Trophoblast cell (in vitro differentiated cells and primary cell): ENCODE measurements at regions not wholly inside any gene's neighbourhood (a gene's known extent, or its start where the extent isn't known, plus 50 kb on each side); places are given as distances from the start of the nearest gene placed in this dataset.

ENCODE experiments used
- DNase-seq, 2 donors: peaks; one replicate each; pipeline ENCODE4 v3.0.0-alpha.2; 2016
- H2AFZ ChIP-seq: 2 replicates; pipeline ENCODE4 v1.6.1; 2013; ENCODE audit warnings: low read length, moderate library complexity, mild to moderate bottlenecking; ENCODE audit not compliant: insufficient read depth, poor library complexity
- H2AK5ac ChIP-seq: 2 replicates; pipeline ENCODE4 v1.6.1; 2013; ENCODE audit warnings: mild to moderate bottlenecking, low read length
- H2BK120ac ChIP-seq: 2 replicates; pipeline ENCODE4 v1.6.1; 2013; ENCODE audit warnings: low read length, mild to moderate bottlenecking, moderate library complexity; ENCODE audit not compliant: insufficient read depth, poor library complexity
- H2BK12ac ChIP-seq: 2 replicates; pipeline ENCODE4 v1.6.1; 2013; ENCODE audit warnings: mild to moderate bottlenecking, low read length, moderate library complexity
- H2BK5ac ChIP-seq: 2 replicates; pipeline ENCODE4 v1.6.1; 2013; ENCODE audit warnings: low read length, low read depth, moderate library complexity, mild to moderate bottlenecking; ENCODE audit not compliant: poor library complexity
- H3K14ac ChIP-seq: 2 replicates; pipeline ENCODE4 v1.6.1; 2013; ENCODE audit warnings: mild to moderate bottlenecking, low read length
- H3K18ac ChIP-seq: 2 replicates; pipeline ENCODE4 v1.6.1; 2013; ENCODE audit warnings: mild to moderate bottlenecking, low read length
- H3K23ac ChIP-seq: 2 replicates; pipeline ENCODE4 v1.6.1; 2013; ENCODE audit warnings: low read length
- H3K27ac ChIP-seq: 2 replicates; pipeline ENCODE4 v1.5.1; 2013; ENCODE audit warnings: low read depth, mild to moderate bottlenecking, inconsistent platforms, low read length, moderate library complexity
- H3K27me3 ChIP-seq: 2 replicates; pipeline ENCODE4 v1.6.1; 2013; ENCODE audit warnings: inconsistent platforms, mild to moderate bottlenecking, low read length, moderate library complexity; ENCODE audit not compliant: insufficient read depth
- H3K36me3 ChIP-seq, 2 experiments: 1 replicate in 1 of 2; 2 replicates in 1 of 2; pipeline ENCODE4 v1.6.1; 2013; ENCODE audit warnings: low read length in 2 of 2, mild to moderate bottlenecking in 2 of 2, moderate library complexity in 1 of 2; ENCODE audit not compliant: insufficient read depth in 2 of 2, control insufficient read depth in 1 of 2
- H3K4ac ChIP-seq: 2 replicates; pipeline ENCODE4 v1.6.1; 2013; ENCODE audit warnings: low read depth, mild to moderate bottlenecking, low read length, moderate library complexity
- H3K4me1 ChIP-seq, 2 experiments: 1 replicate in 1 of 2; 2 replicates in 1 of 2; pipeline ENCODE4 v1.6.1; 2013; ENCODE audit warnings: low read length in 2 of 2, mild to moderate bottlenecking in 2 of 2, moderate library complexity in 1 of 2; ENCODE audit not compliant: insufficient read depth in 2 of 2, control insufficient read depth in 1 of 2
- H3K4me2 ChIP-seq: 2 replicates; pipeline ENCODE4 v1.6.1; 2013; ENCODE audit warnings: inconsistent platforms, mild to moderate bottlenecking, low read length, moderate library complexity
- H3K4me3 ChIP-seq: 2 replicates; pipeline ENCODE4 v1.5.1; 2013; ENCODE audit warnings: mild to moderate bottlenecking, low read depth, low read length, inconsistent platforms
- H3K79me1 ChIP-seq: one replicate; pipeline ENCODE4 v1.6.1; 2013; ENCODE audit warnings: low read length
- H3K79me2 ChIP-seq: 2 replicates; pipeline ENCODE4 v1.6.1; 2013; ENCODE audit warnings: low read length, mild to moderate bottlenecking; ENCODE audit not compliant: control insufficient read depth, insufficient read depth, poor library complexity
- H3K9ac ChIP-seq: 2 replicates; pipeline ENCODE4 v1.6.1; 2013; ENCODE audit warnings: mild to moderate bottlenecking, low read length
- H3K9me3 ChIP-seq: 2 replicates; pipeline ENCODE4 v1.6.1; 2013; ENCODE audit warnings: low read depth, mild to moderate bottlenecking, control low read depth, inconsistent platforms, low read length; ENCODE audit not compliant: insufficient read depth
- H4K12ac ChIP-seq: 2 replicates; pipeline ENCODE4 v1.6.1; 2013; ENCODE audit warnings: low read depth, mild to moderate bottlenecking, low read length, moderate library complexity
- H4K8ac ChIP-seq: 2 replicates; pipeline ENCODE4 v1.6.1; 2013; ENCODE audit warnings: low read depth, mild to moderate bottlenecking, low read length, moderate library complexity
- H4K91ac ChIP-seq: one replicate; pipeline ENCODE4 v1.6.1; 2013; ENCODE audit warnings: low read depth, mild to moderate bottlenecking, low read length, moderate library complexity
- WGBS: extraction: QIAGEN DNeasy Blood & Tissue Kit; methylation state at CpG from one replicate; pipeline ENCODE4 v1.1.7; 2013; ENCODE audit warnings: missing lambda C conversion rate; ENCODE audit not compliant: insufficient read length, insufficient coverage; ENCODE audit errors: extremely low coverage; 5-methylcytosine and 5-hydroxymethylcytosine counted together

DNA sequence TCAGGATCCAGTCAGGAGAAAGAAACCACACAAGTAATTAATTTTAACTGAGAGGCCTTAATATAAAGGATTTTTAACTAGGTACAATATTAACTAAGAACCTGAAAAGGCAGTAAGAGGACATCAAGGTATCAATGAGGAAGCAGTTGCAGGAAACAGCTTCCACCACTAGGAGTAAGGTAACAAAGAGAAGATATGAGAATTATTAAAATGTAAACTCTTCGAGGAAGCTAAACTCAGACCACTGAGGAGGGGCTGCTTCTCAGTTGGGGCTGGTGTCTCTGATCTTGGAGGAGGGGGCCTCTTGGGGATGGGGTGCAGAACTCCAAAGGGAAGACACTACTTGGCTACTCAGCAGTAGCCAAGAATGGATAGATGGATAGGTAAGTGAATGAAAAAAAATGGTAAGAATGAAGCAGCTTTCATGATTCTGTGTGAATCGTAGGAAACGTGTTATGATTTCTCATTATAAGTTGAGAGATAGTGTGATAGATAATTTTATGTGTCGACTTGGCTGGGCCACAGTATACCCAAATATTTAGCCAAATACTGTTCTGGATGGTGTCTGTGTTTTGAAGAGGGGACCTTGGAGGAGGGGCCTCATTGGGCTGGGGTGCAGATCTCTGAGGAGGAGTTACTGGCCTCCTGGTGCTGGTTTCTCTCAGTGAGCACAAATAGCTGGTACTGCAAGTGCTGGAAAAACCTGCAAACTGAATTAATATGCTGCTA, 547.7 kb upstream of the LRRTM1 start:
- Histone ChIP-seq H3K36me3 (no peaks in the 10 kb centered on the region), H2BK120ac (no peak overlapping the region), H3K18ac (no peak overlapping the region), H3K27me3 (no peaks in the 10 kb centered on the region), H4K91ac (no peak overlapping the region), H2BK5ac (no peak overlapping the region), H3K4ac (no peak overlapping the region), H3K27ac (no peak overlapping the region), H3K9ac (no peak overlapping the region), H4K12ac (no peak overlapping the region), H3K79me1 (no peaks in the 10 kb centered on the region), H3K9me3 (no peaks in the 10 kb centered on the region), H3K23ac (no peak overlapping the region), H3K4me1 (no peaks in the 10 kb centered on the region), H3K4me2 (no peak overlapping the region), H3K4me3 (no peak overlapping the region), H3K14ac (no peak overlapping the region), H2BK12ac (no peak overlapping the region), H3K79me2 (no peaks in the 10 kb centered on the region), H4K8ac (no peak overlapping the region), H2AK5ac (no peak overlapping the region), H2AFZ (no peak overlapping the region)
- no peak for DNase-seq
- WGBS = no CpG with 5 or more reads among the region's 4 CpGs

DNA sequence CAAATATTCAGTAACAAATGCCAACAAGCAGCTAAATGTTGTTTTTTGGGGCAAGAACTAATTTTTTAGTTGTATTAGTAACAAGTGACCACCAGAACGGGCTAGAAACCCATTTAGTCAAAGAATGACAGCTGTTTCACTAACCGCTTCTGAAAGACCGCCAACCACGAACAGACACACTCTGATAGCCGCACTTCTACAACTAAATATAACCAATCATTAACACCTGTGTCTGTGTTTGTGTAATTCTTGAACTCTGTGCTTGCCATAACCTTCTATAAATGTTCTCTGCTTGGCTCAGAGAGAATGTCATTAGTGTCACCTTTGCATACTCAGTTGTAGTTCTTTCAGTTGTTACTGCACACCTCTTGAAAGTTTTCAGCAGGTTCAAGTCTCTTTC, 526.3 kb upstream of the LRRTM1 start:
- no CpG with 5 or more reads among the region's 5 CpGs for WGBS
- no peak overlapping the region for H3K9ac ChIP-seq

DNA sequence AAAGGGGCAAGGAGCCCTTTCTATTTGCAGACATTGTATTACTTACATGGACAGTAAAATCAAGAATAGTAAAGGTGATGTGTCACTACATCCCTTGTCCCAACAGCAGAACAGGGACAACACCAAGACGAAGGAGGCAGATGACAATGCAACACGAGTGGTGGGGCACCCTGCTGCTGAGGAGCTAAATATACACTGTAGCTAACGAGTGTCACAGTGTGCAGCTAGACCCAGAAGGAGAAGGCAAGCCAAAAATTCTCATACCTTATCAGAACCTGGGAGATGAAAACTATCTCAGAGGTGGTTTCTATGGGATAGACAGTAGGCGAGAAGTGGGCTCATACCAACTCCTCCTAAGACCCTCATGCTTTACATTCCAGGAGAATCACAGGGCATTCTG, 518.4 kb upstream of the LRRTM1 start:
- H4K12ac ChIP-seq = no peak overlapping the region
- H2BK12ac ChIP-seq = no peak overlapping the region
- no peak overlapping the region for H2AK5ac ChIP-seq
- H3K27ac ChIP-seq = no peak overlapping the region
- H3K4ac ChIP-seq = no peak overlapping the region
- no peak overlapping the region for H4K91ac ChIP-seq
- H2BK120ac ChIP-seq = no peak overlapping the region
- no peaks in the 10 kb centered on the region for H3K79me2 ChIP-seq
- no peaks in the 10 kb centered on the region for H3K36me3 ChIP-seq
- H3K79me1 ChIP-seq = no peaks in the 10 kb centered on the region
- no peaks in the 10 kb centered on the region for H3K9me3 ChIP-seq
- H3K4me3 ChIP-seq = no peak overlapping the region
- H3K4me2 ChIP-seq = no peak overlapping the region
- WGBS = no CpG with 5 or more reads among the region's 4 CpGs
- no peaks in the 10 kb centered on the region for H3K4me1 ChIP-seq
- H2BK5ac ChIP-seq = no peak overlapping the region
- H4K8ac ChIP-seq = no peak overlapping the region
- no peak overlapping the region for H3K14ac ChIP-seq
- no peak overlapping the region for H3K9ac ChIP-seq
- no peaks in the 10 kb centered on the region for H3K27me3 ChIP-seq
- H3K23ac ChIP-seq = no peak overlapping the region
- no peak overlapping the region for H3K18ac ChIP-seq
- no peak overlapping the region for H2AFZ ChIP-seq
- DNase-seq = no peak

More for the DNA sequence above, 526.3 kb upstream of the LRRTM1 start:
- Histone ChIP-seq H4K91ac (no peak overlapping the region), H3K4ac (no peak overlapping the region), H3K4me2 (no peak overlapping the region), H3K79me2 (no peaks in the 10 kb centered on the region), H4K12ac (no peak overlapping the region), H2BK12ac (no peak overlapping the region), H3K79me1 (no peaks in the 10 kb centered on the region), H2BK120ac (no peak overlapping the region), H3K4me1 (no peaks in the 10 kb centered on the region), H3K4me3 (no peak overlapping the region), H3K23ac (no peak overlapping the region), H4K8ac (no peak overlapping the region), H2AFZ (no peak overlapping the region), H3K27ac (no peak overlapping the region), H3K27me3 (no peaks in the 10 kb centered on the region), H2BK5ac (no peak overlapping the region), H3K36me3 (no peaks in the 10 kb centered on the region), H3K14ac (no peak overlapping the region), H3K18ac (no peak overlapping the region), H3K9me3 (no peaks in the 10 kb centered on the region), H2AK5ac (no peak overlapping the region)
- DNase-seq = no peak

DNA sequence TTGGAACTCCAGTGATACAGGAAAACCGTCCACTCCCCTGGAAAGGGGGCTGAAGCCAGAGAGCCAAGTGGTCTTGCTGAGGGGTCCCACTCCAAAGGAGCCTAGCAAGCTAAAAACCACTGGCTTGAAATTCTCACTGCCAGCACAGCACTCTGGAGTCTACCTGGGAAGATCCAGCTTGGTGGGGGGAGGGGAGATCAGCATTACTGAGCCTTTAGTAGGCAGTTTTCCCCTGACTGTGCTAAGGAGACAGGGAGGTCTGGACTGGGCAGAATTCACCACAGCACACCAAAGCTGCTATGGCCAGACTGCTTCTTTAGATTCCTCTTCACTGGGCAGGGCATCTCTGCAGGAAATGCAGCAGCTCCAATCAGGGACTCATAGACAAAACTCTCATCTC, 510.7 kb upstream of the LRRTM1 start:
- H4K8ac ChIP-seq = no peak overlapping the region
- H3K79me2 ChIP-seq = no peaks in the 10 kb centered on the region
- H3K79me1 ChIP-seq = no peaks in the 10 kb centered on the region
- no peak overlapping the region for H3K14ac ChIP-seq
- no peak for DNase-seq
- no peak overlapping the region for H3K4me3 ChIP-seq
- WGBS = no CpG with 5 or more reads among the region's 1 CpG
- no peak overlapping the region for H3K18ac ChIP-seq
- no peak overlapping the region for H2BK12ac ChIP-seq
- no peak overlapping the region for H2BK120ac ChIP-seq
- no peak overlapping the region for H2AK5ac ChIP-seq
- H3K4ac ChIP-seq = no peak overlapping the region
- no peak overlapping the region for H4K12ac ChIP-seq
- no peak overlapping the region for H3K4me2 ChIP-seq
- no peaks in the 10 kb centered on the region for H3K4me1 ChIP-seq
- H2AFZ ChIP-seq = no peak overlapping the region
- H2BK5ac ChIP-seq = no peak overlapping the region
- H3K9me3 ChIP-seq = no peaks in the 10 kb centered on the region
- H3K23ac ChIP-seq = no peak overlapping the region
- no peaks in the 10 kb centered on the region for H3K36me3 ChIP-seq
- no peak overlapping the region for H4K91ac ChIP-seq
- no peak overlapping the region for H3K27ac ChIP-seq
- no peaks in the 10 kb centered on the region for H3K27me3 ChIP-seq
- no peak overlapping the region for H3K9ac ChIP-seq
